ENCODE measurements at regions not wholly inside any gene's neighbourhood (a gene's known extent, or its start where the extent isn't known, plus 50 kb on each side); places are given as distances from the start of the nearest gene placed in this dataset.

- no peak for DNase-seq (ENCODE audit: low spot score in 2 of 2, unreplicated experiment in 2 of 2)
- peaks cover 54% of the 10 kb centered on the region for H3K27me3 Mint-ChIP-seq (ENCODE audit: low read depth)
- TF ChIP-seq CTCF (IDR thresholded peaks at IDR 0.05; ENCODE audit: unreplicated experiment) = no peak
- no peaks in the 10 kb centered on the region for H3K36me3 Mint-ChIP-seq
- no peak overlapping the region for H3K27ac Mint-ChIP-seq
- H3K9me3 Mint-ChIP-seq = no peaks in the 10 kb centered on the region
- H3K4me3 Mint-ChIP-seq = no peak overlapping the region
- H3K4me1 Mint-ChIP-seq = no peaks in the 10 kb centered on the region
These were observed 50.4 kb upstream of the ENPP7 start for GRCh38 chr17:79680318-79680695.

GRCh38 chr17:79679631-79680317, 51.0 kb upstream of the ENPP7 start:
- Mint-ChIP-seq H3K27ac (no peak overlapping the region), H3K27me3 (ENCODE audit: low read depth) (peaks cover 49% of the 10 kb centered on the region), H3K4me1 (no peaks in the 10 kb centered on the region), H3K36me3 (no peaks in the 10 kb centered on the region), H3K9me3 (no peaks in the 10 kb centered on the region), H3K4me3 (no peak overlapping the region)
- DNase-seq (ENCODE audit: low spot score in 2 of 2, unreplicated experiment in 2 of 2) = no peak
- TF ChIP-seq CTCF (IDR thresholded peaks at IDR 0.05; ENCODE audit: unreplicated experiment) = no peak

- H3K4me3 Mint-ChIP-seq = no peak overlapping the region
- DNase-seq (ENCODE audit: low spot score in 2 of 2, unreplicated experiment in 2 of 2) = no peak
- H3K9me3 Mint-ChIP-seq = peaks cover 2% of the 10 kb centered on the region
- no peak overlapping the region for H3K27ac Mint-ChIP-seq
- no peak for TF ChIP-seq CTCF (IDR thresholded peaks at IDR 0.05; ENCODE audit: unreplicated experiment)
- no peaks in the 10 kb centered on the region for H3K36me3 Mint-ChIP-seq
- H3K4me1 Mint-ChIP-seq = no peaks in the 10 kb centered on the region
- H3K27me3 Mint-ChIP-seq (ENCODE audit: low read depth) = peaks cover 46% of the 10 kb centered on the region
These were observed 51.9 kb upstream of the ENPP7 start for GRCh38 chr17:79678736-79679255.

GRCh38 chr17:79678091-79678735, 52.5 kb upstream of the ENPP7 start:
- H3K27me3 Mint-ChIP-seq (ENCODE audit: low read depth) = peaks cover 46% of the 10 kb centered on the region

GRCh38 chr17:79677646-79678045, 53.1 kb upstream of the ENPP7 start:
- Mint-ChIP-seq H3K27me3 (ENCODE audit: low read depth) (peaks cover 46% of the 10 kb centered on the region), H3K36me3 (peaks cover 4% of the 10 kb centered on the region), H3K4me1 (no peaks in the 10 kb centered on the region), H3K27ac (no peak overlapping the region), H3K4me3 (no peak overlapping the region), H3K9me3 (peaks cover 8% of the 10 kb centered on the region)
- no peak for TF ChIP-seq CTCF (IDR thresholded peaks at IDR 0.05; ENCODE audit: unreplicated experiment)
- no peak for DNase-seq (ENCODE audit: low spot score in 2 of 2, unreplicated experiment in 2 of 2)

More at GRCh38 chr17:79678091-79678735, 52.5 kb upstream of the ENPP7 start:
- Mint-ChIP-seq H3K4me1 (no peaks in the 10 kb centered on the region), H3K36me3 (peaks cover 3% of the 10 kb centered on the region), H3K4me3 (no peak overlapping the region), H3K9me3 (peaks cover 8% of the 10 kb centered on the region), H3K27ac (no peak overlapping the region)
- DNase-seq (ENCODE audit: low spot score in 2 of 2, unreplicated experiment in 2 of 2) = no peak
- TF ChIP-seq CTCF (IDR thresholded peaks at IDR 0.05; ENCODE audit: unreplicated experiment) = no peak
